HepG2 (cell line): ENCODE measurements at regions not wholly inside any gene's neighbourhood (a gene's known extent, or its start where the extent isn't known, plus 50 kb on each side); places are given as distances from the start of the nearest gene placed in this dataset.

Source experiments
- ATAC-seq: fragments of 200-7000 bp; cut with Tn5 transposase; 3 replicates; pipeline ENCODE4 v1.9.1; 2020; ENCODE audit warnings: mild to moderate bottlenecking, moderate library complexity
- BruUV-seq: library from RNA; stranded (reverse); fragments of 400-500 nt; replicated peaks from 2 replicates; lab custom pipeline; 2021; lab: Mats Ljungman, UMichigan
- CTCF ChIA-PET: fragments of 300-600 bp; formaldehyde crosslinking; extraction: SDS; loops from one replicate; lab custom pipeline; 2021; ENCODE audit warnings: low total read pairs, inconsistent platforms, low intra/inter-chr PET ratio; lab: Yijun Ruan, JAX
- POLR2A ChIA-PET: fragments of 350-600 bp; sonication (Branson Sonifier 250); formaldehyde crosslinking; loops from one replicate; lab custom pipeline; 2020; ENCODE audit warnings: antibody characterized with exemption, inconsistent platforms; lab: Yijun Ruan, JAX
- DNase-seq: peaks from one replicate; pipeline ENCODE4 v3.0.0-alpha.2; 2015; ENCODE audit warnings: low spot score
- FAIRE-seq: peaks from 3 replicates; lab custom pipeline; 2011; peaks lifted over from hg19 to GRCh38; lab: Jason Lieb, UNC
- H2AFZ ChIP-seq: one replicate; pipeline ENCODE4 v1.6.1; 2011; ENCODE audit warnings: low read length, inconsistent platforms
- H3K27ac ChIP-seq: fragments of 300-600 bp; 3 replicates; pipeline ENCODE4 v1.8.0; 2011; ENCODE audit warnings: mixed run types, mild to moderate bottlenecking, mixed read lengths, low read length, inconsistent platforms; ENCODE audit not compliant: insufficient read depth; ENCODE audit errors: extremely low read length
- H3K27me3 ChIP-seq, 2 experiments: fragments of 200-600 bp in 1 of 2; 2 replicates in 1 of 2; 3 replicates in 1 of 2; pipeline versions ENCODE4 v1.6.0 to v1.8.0; 2011; ENCODE audit warnings: low read length in 2 of 2, mild to moderate bottlenecking in 2 of 2, moderate library complexity in 2 of 2, inconsistent platforms in 1 of 2; ENCODE audit not compliant: insufficient read depth in 2 of 2, control insufficient read depth in 1 of 2
- H3K36me3 ChIP-seq, 2 experiments: fragments of 200-600 bp in 1 of 2; replicated peaks in 1 of 2; 2 replicates in 1 of 2; 3 replicates in 1 of 2; pipeline versions ENCODE4 v1.5.1 to v1.8.0; 2011; ENCODE audit warnings: low read length in 2 of 2, inconsistent platforms in 1 of 2; ENCODE audit not compliant: insufficient read depth in 2 of 2, control insufficient read depth in 1 of 2
- H3K4me1 ChIP-seq: 2 replicates; pipeline ENCODE4 v1.5.1; 2012; ENCODE audit warnings: low read length, inconsistent platforms; ENCODE audit not compliant: insufficient read depth
- H3K4me2 ChIP-seq: 2 replicates; pipeline ENCODE4 v1.6.0; 2011; ENCODE audit warnings: low read depth, low read length, inconsistent platforms
- H3K4me3 ChIP-seq, 3 experiments: fragments of 200-600 bp in 1 of 3; sonication (generic), shearing (Covaris generic) in 1 of 3; replicated peaks in 1 of 3; 2 replicates each; pipeline ENCODE4 v1.5.1; 2011 to 2016; ENCODE audit warnings: low read length in 3 of 3, inconsistent platforms in 2 of 3, low read depth in 2 of 3, mild to moderate bottlenecking in 2 of 3, control low read depth in 1 of 3, mixed read lengths in 1 of 3; ENCODE audit not compliant: insufficient read depth in 1 of 3
- H3K79me2 ChIP-seq: one replicate; pipeline ENCODE4 v1.6.1; 2011; ENCODE audit warnings: low read length, inconsistent platforms; ENCODE audit not compliant: insufficient read depth
- H3K9ac ChIP-seq: 2 replicates; pipeline ENCODE4 v1.6.0; 2011; ENCODE audit warnings: mild to moderate bottlenecking, low read depth, low read length, inconsistent platforms; ENCODE audit not compliant: insufficient read depth
- H3K9me3 ChIP-seq: 2 replicates; pipeline ENCODE4 v1.5.1; 2012; ENCODE audit warnings: mild to moderate bottlenecking, low read length
- H4K20me1 ChIP-seq: 2 replicates; pipeline ENCODE4 v1.6.0; 2011; ENCODE audit warnings: inconsistent platforms, mild to moderate bottlenecking, low read length, moderate library complexity; ENCODE audit not compliant: insufficient read depth
- ATF1 ChIP-seq: IDR thresholded peaks from 2 replicates; pipeline ENCODE4 v1.6.1; 2016; ENCODE audit warnings: mild to moderate bottlenecking, control low read depth
- BCL3 ChIP-seq: sonication (generic); formaldehyde crosslinking; IDR thresholded peaks from 2 replicates; pipeline ENCODE4 v1.5.1; 2020; ENCODE audit warnings: mild to moderate bottlenecking, missing genetic modification reagents, moderate library complexity
- HNF1B ChIP-seq: sonication (generic); formaldehyde crosslinking; IDR thresholded peaks from 2 replicates; pipeline ENCODE4 v1.5.1; 2020; ENCODE audit warnings: mild to moderate bottlenecking, moderate library complexity, missing genetic modification reagents
- JDP2 ChIP-seq: sonication (generic); formaldehyde crosslinking; IDR thresholded peaks from 2 replicates; pipeline ENCODE4 v1.8.1; 2022; ENCODE audit warnings: missing genetic modification reagents, borderline replicate concordance
- KLF9 ChIP-seq: IDR thresholded peaks from 2 replicates; pipeline ENCODE4 v1.6.1; 2016; ENCODE audit warnings: low read depth
- LCORL ChIP-seq, 2 experiments: fragments of 450-650 bp in 1 of 2; sonication (generic) in 1 of 2; formaldehyde crosslinking in 1 of 2; IDR thresholded peaks; 2 replicates each; pipeline versions ENCODE4 v1.5.0 to v1.6.1; 2017 to 2020; ENCODE audit warnings: antibody characterized with exemption in 1 of 2, missing genetic modification reagents in 1 of 2
- MAFK ChIP-seq, 2 experiments: IDR thresholded peaks in 1 of 2; conservative IDR thresholded peaks in 1 of 2; 2 replicates each; pipeline ENCODE4 v1.6.1; 2011; ENCODE audit warnings: improper control_type of control experiment in 2 of 2, low read length in 2 of 2
- MEIS2 ChIP-seq: sonication (generic); formaldehyde crosslinking; IDR thresholded peaks from 2 replicates; pipeline ENCODE4 v1.9.0; 2021; ENCODE audit warnings: mild to moderate bottlenecking, missing genetic modification reagents
- NAIF1 ChIP-seq: sonication (generic); formaldehyde crosslinking; IDR thresholded peaks from 2 replicates; pipeline ENCODE4 v1.5.0; 2020; ENCODE audit warnings: mild to moderate bottlenecking, missing genetic modification reagents, borderline replicate concordance
- PBX2 ChIP-seq: IDR thresholded peaks from 2 replicates; pipeline ENCODE4 v1.6.1; 2016; ENCODE audit warnings: control low read depth
- PHF20 ChIP-seq: sonication (generic); formaldehyde crosslinking; IDR thresholded peaks from 2 replicates; pipeline ENCODE4 v1.5.0; 2020; ENCODE audit warnings: mild to moderate bottlenecking, missing genetic modification reagents
- SIN3B ChIP-seq: fragments of 150-350 bp; IDR thresholded peaks from 2 replicates; pipeline ENCODE4 v1.6.1; 2014; ENCODE audit warnings: low read length
- SP1 ChIP-seq, 2 experiments: fragments of 450-650 bp in 1 of 2; sonication (generic) in 1 of 2; formaldehyde crosslinking in 1 of 2; IDR thresholded peaks; 2 replicates each; pipeline versions ENCODE4 v1.4.0 to v1.6.1; 2016 to 2020; ENCODE audit warnings: missing genetic modification reagents in 1 of 2
- TMF1 ChIP-seq: sonication (generic); formaldehyde crosslinking; IDR thresholded peaks from 2 replicates; pipeline ENCODE4 v1.8.1; 2022; ENCODE audit warnings: low read depth, missing genetic modification reagents
- ZBTB25 ChIP-seq: IDR thresholded peaks from 2 replicates; pipeline ENCODE4 v1.6.1; 2018; ENCODE audit warnings: missing genetic modification reagents
- ZNF282 ChIP-seq: fragments of 450-650 bp; IDR thresholded peaks from 2 replicates; pipeline ENCODE4 v1.6.1; 2018; ENCODE audit not compliant: partially characterized antibody
- ZNF580 ChIP-seq: IDR thresholded peaks from 2 replicates; pipeline ENCODE4 v1.6.1; 2016; ENCODE audit warnings: low read depth, borderline replicate concordance
- ZNF703 ChIP-seq: sonication (generic); formaldehyde crosslinking; IDR thresholded peaks from 2 replicates; pipeline ENCODE4 v1.5.1; 2020; ENCODE audit warnings: missing genetic modification reagents, mild to moderate bottlenecking, moderate library complexity, borderline replicate concordance
- WGBS: methylation state at CpG from one replicate; pipeline ENCODE4 v1.1.6; 2017; ENCODE audit warnings: low lambda C conversion rate; 5-methylcytosine and 5-hydroxymethylcytosine counted together
- in situ Hi-C: cut with HindIII; loops from 2 replicates; pipeline ENCODE4 v1.10.0; 2017; ENCODE audit warnings: low pct_unique_long_range_greater_than_20kb; ENCODE audit not compliant: extremely low pct_ligation_motif_present
- intact Hi-C: fragments of 100-400 bp; cut with micrococcal nuclease; formaldehyde crosslinking; loops from one replicate; pipeline ENCODE4 v1.10.0; 2022; ENCODE audit not compliant: unreplicated experiment

- no peak for TF ChIP-seq BCL3 (CRISPR knock-in tag)
- TF ChIP-seq ZNF282, result no peak
- TF ChIP-seq TMF1 (CRISPR knock-in tag), result no peak
- no peak for TF ChIP-seq SP1 (IDR thresholded peaks at IDR 0.05)
- TF ChIP-seq SP1 (CRISPR knock-in tag; IDR thresholded peaks at IDR 0.05), result no peak
Observed at GRCh38 chr18:75556841-75557240, 129.3 kb upstream of the SMIM21 start (continued).

- Histone ChIP-seq H3K9ac (no peak overlapping the region), H2AFZ (no peak overlapping the region), H3K27me3 (peaks cover 2 to 24% of the 10 kb centered on the region in 2 experiments; a peak in 3 of 5 replicates), H3K36me3 (no peaks in the 10 kb centered on the region), H3K79me2 (no peaks in the 10 kb centered on the region), H3K4me1 (no peaks in the 10 kb centered on the region), H3K9me3 (no peaks in the 10 kb centered on the region), H3K27ac (no peak overlapping the region), H3K4me2 (no peak overlapping the region), H3K4me3 (no peak overlapping the region), H4K20me1 (no peaks in the 10 kb centered on the region)
- intact Hi-C loops (no loop called here), in situ Hi-C loops (no loop called here)
- BruUV-seq, result no TSS peak
- no peak for FAIRE-seq
- no peak for ATAC-seq
- ChIA-PET POLR2A (no interaction called here), CTCF (no interaction called here)
- no peak for DNase-seq
- WGBS, result 0% methylated on average over 2 of the region's 2 CpGs
- TF ChIP-seq JDP2 (CRISPR knock-in tag) (no peak), PBX2 (no peak), ATF1 (no peak), ZNF580 (no peak), PHF20 (no peak), MAFK (conservative IDR thresholded peaks at IDR 0.05 in 1 of 2, IDR thresholded peaks at IDR 0.05 in 1 of 2; ENCODE audit: low read length in 2 of 2) (peak; percentile 75 to 78), MEIS2 (no peak), NAIF1 (CRISPR knock-in tag) (no peak), SIN3B (no peak), LCORL (IDR thresholded peaks at IDR 0.05) (0 out of 2 replicates have a peak, but pooled peaks have one; percentile 13), LCORL (CRISPR knock-in tag; IDR thresholded peaks at IDR 0.05) (no peak), KLF9 (CRISPR knock-in tag) (no peak), ZNF703 (CRISPR knock-in tag) (no peak), HNF1B (CRISPR knock-in tag) (no peak), ZBTB25 (CRISPR knock-in tag) (no peak)
Observed at GRCh38 chr18:75554644-75555185, 127.2 kb upstream of the SMIM21 start.
